ENCODE measurements at regions not wholly inside any gene's neighbourhood (a gene's known extent, or its start where the extent isn't known, plus 50 kb on each side); places are given as distances from the start of the nearest gene placed in this dataset.

DNA sequence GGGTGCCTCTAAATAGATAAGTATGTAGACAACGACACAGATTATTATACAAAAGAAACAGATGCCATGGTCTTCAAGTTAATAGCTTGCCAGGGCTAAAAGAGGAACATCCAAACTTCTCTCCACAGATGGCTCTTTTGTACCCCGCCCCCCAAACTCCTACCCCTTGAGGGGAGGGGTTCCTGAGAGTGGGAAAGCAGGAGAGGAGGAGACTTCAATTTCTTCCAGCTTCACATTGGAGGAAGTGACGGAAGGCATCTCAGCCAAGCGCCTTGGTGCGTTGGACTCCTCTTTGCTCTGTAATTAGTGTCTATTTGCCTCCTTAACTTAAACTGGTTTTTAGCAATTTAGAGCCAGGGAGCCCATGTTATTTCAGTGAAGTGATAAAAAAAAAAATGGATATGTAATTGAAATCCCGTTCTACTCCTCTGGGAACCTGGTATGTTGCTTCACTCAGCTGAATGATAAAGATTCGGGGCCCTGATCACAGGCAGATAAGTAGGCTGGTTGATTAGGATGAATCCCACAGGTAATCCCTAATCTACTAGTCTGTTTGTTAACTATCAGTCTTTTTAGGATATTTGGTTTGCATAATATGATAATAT is 580.9 kb upstream of the CADM1 start:
- TF ChIP-seq, protein P1, sequence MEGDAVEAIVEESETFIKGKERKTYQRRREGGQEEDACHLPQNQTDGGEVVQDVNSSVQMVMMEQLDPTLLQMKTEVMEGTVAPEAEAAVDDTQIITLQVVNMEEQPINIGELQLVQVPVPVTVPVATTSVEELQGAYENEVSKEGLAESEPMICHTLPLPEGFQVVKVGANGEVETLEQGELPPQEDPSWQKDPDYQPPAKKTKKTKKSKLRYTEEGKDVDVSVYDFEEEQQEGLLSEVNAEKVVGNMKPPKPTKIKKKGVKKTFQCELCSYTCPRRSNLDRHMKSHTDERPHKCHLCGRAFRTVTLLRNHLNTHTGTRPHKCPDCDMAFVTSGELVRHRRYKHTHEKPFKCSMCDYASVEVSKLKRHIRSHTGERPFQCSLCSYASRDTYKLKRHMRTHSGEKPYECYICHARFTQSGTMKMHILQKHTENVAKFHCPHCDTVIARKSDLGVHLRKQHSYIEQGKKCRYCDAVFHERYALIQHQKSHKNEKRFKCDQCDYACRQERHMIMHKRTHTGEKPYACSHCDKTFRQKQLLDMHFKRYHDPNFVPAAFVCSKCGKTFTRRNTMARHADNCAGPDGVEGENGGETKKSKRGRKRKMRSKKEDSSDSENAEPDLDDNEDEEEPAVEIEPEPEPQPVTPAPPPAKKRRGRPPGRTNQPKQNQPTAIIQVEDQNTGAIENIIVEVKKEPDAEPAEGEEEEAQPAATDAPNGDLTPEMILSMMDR (IDR thresholded peaks at IDR 0.05; ENCODE audit: low read depth, low read length, poor library complexity, severe bottlenecking): no peak
- no peak for TF ChIP-seq EZH2phosphoT487 (IDR thresholded peaks at IDR 0.05; ENCODE audit: borderline replicate concordance, low read length)

Data from DOHH2 (cell line).